ENCODE measurements at regions not wholly inside any gene's neighbourhood (a gene's known extent, or its start where the extent isn't known, plus 50 kb on each side); places are given as distances from the start of the nearest gene placed in this dataset.
"Not testable (repeated sequence)": the region's sequence is repeated elsewhere in the genome, so short reads cannot be mapped to it uniquely, and the experiment has no call there.

GRCh38 chr20:25855451-25856156, 159.0 kb upstream of the ZNF337 start:
- TF ChIP-seq, protein P1, sequence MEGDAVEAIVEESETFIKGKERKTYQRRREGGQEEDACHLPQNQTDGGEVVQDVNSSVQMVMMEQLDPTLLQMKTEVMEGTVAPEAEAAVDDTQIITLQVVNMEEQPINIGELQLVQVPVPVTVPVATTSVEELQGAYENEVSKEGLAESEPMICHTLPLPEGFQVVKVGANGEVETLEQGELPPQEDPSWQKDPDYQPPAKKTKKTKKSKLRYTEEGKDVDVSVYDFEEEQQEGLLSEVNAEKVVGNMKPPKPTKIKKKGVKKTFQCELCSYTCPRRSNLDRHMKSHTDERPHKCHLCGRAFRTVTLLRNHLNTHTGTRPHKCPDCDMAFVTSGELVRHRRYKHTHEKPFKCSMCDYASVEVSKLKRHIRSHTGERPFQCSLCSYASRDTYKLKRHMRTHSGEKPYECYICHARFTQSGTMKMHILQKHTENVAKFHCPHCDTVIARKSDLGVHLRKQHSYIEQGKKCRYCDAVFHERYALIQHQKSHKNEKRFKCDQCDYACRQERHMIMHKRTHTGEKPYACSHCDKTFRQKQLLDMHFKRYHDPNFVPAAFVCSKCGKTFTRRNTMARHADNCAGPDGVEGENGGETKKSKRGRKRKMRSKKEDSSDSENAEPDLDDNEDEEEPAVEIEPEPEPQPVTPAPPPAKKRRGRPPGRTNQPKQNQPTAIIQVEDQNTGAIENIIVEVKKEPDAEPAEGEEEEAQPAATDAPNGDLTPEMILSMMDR (conservative IDR thresholded peaks at IDR 0.05; ENCODE audit: low read depth in 2 of 2): not testable (repeated sequence)
- TF ChIP-seq EZH2 (IDR thresholded peaks at IDR 0.05; ENCODE audit: low read depth, unreplicated experiment); POLR2AphosphoS5 (IDR thresholded peaks at IDR 0.05; ENCODE audit: low read depth); REST (IDR thresholded peaks at IDR 0.05; ENCODE audit: unreplicated experiment); ZNF331 (CRISPR knock-in tag; IDR thresholded peaks at IDR 0.05; ENCODE audit: low read depth); ETS1 (IDR thresholded peaks at IDR 0.05); NANOG (IDR thresholded peaks at IDR 0.05; ENCODE audit: borderline replicate concordance); JUNB (IDR thresholded peaks at IDR 0.05; ENCODE audit: unreplicated experiment); CREB1 (CRISPR knock-in tag; IDR thresholded peaks at IDR 0.05; ENCODE audit: low read depth): not testable (repeated sequence)

Measured in GM23338 (cell line).